ENCODE measurements at regions not wholly inside any gene's neighbourhood (a gene's known extent, or its start where the extent isn't known, plus 50 kb on each side); places are given as distances from the start of the nearest gene placed in this dataset.
A peak's percentile ranks its signal among the peaks of the same experiment; 100 is the strongest.
"Not testable (repeated sequence)": the region's sequence is repeated elsewhere in the genome, so short reads cannot be mapped to it uniquely, and the experiment has no call there.

- H3K27ac ChIP-seq = no peak overlapping the region
- no peak overlapping the region for H3K4me3 ChIP-seq
- no peaks in the 10 kb centered on the region for H3K36me3 ChIP-seq
- no peaks in the 10 kb centered on the region for H3K27me3 ChIP-seq
- intact Hi-C loops (cut with DNase I) = no loop called here
- ATAC-seq = peak; percentile 82
- TF ChIP-seq CTCF (IDR thresholded peaks at IDR 0.05) = peak; percentile 61
- H3K4me1 ChIP-seq = no peaks in the 10 kb centered on the region
- no peaks in the 10 kb centered on the region for H3K9me3 ChIP-seq
- no peak for DNase-seq
These were observed 329.5 kb downstream of the PAX3 start for GRCh38 chr2:221969087-221969829.

GRCh38 chr2:221962186-221962585 is 336.6 kb downstream of the PAX3 start:
- DNase-seq = no peak
- intact Hi-C loops (cut with DNase I) = no loop called here
- Histone ChIP-seq H3K9me3 (no peaks in the 10 kb centered on the region), H3K36me3 (no peaks in the 10 kb centered on the region), H3K4me1 (no peaks in the 10 kb centered on the region), H3K27me3 (no peaks in the 10 kb centered on the region), H3K4me3 (no peak overlapping the region), H3K27ac (no peak overlapping the region)
- no peak for TF ChIP-seq CTCF (IDR thresholded peaks at IDR 0.05)
- no peak for ATAC-seq

GRCh38 chr2:221961561-221961960 is 337.2 kb downstream of the PAX3 start:
- Histone ChIP-seq H3K27ac (no peak overlapping the region), H3K4me3 (no peak overlapping the region), H3K36me3 (no peaks in the 10 kb centered on the region), H3K9me3 (no peaks in the 10 kb centered on the region), H3K27me3 (no peaks in the 10 kb centered on the region), H3K4me1 (no peaks in the 10 kb centered on the region)
- intact Hi-C loops (cut with DNase I) = no loop called here
- no peak for DNase-seq
- no peak for ATAC-seq
- TF ChIP-seq CTCF (IDR thresholded peaks at IDR 0.05) = no peak

GRCh38 chr2:221958224-221958623 is 340.6 kb downstream of the PAX3 start:
- intact Hi-C loops (cut with DNase I) = no loop called here
- H3K27me3 ChIP-seq = no peaks in the 10 kb centered on the region
- no peak for TF ChIP-seq CTCF (IDR thresholded peaks at IDR 0.05)
- ATAC-seq = no peak
- no peak overlapping the region for H3K27ac ChIP-seq
- no peaks in the 10 kb centered on the region for H3K4me1 ChIP-seq
- DNase-seq = no peak
- no peak overlapping the region for H3K4me3 ChIP-seq
- H3K36me3 ChIP-seq = no peaks in the 10 kb centered on the region
- no peaks in the 10 kb centered on the region for H3K9me3 ChIP-seq

GRCh38 chr2:221948076-221948475 is 350.7 kb downstream of the PAX3 start:
- DNase-seq = no peak
- no peak for TF ChIP-seq CTCF (IDR thresholded peaks at IDR 0.05)
- no peaks in the 10 kb centered on the region for H3K36me3 ChIP-seq
- no peak for ATAC-seq
- intact Hi-C loops (cut with DNase I) = no loop called here
- no peak overlapping the region for H3K27ac ChIP-seq
- no peaks in the 10 kb centered on the region for H3K9me3 ChIP-seq
- no peaks in the 10 kb centered on the region for H3K27me3 ChIP-seq
- no peaks in the 10 kb centered on the region for H3K4me1 ChIP-seq
- no peak overlapping the region for H3K4me3 ChIP-seq

- H3K9me3 ChIP-seq; ATAC-seq; H3K27me3 ChIP-seq; H3K36me3 ChIP-seq; H3K4me3 ChIP-seq; DNase-seq; H3K27ac ChIP-seq; intact Hi-C loops (cut with DNase I); H3K4me1 ChIP-seq: not testable (repeated sequence)
These were observed 354.3 kb downstream of the PAX3 start for GRCh38 chr2:221944452-221944851.

Data from upper lobe of right lung (tissue), 1 donor.